Fibroblast of villous mesenchyme (primary cell): ENCODE measurements at regions not wholly inside any gene's neighbourhood (a gene's known extent, or its start where the extent isn't known, plus 50 kb on each side); places are given as distances from the start of the nearest gene placed in this dataset.

Experiments used
- DNase-seq: peaks from one replicate; pipeline ENCODE4 v3.0.0-alpha.2; 2010; ENCODE audit warnings: low read depth
- H3K4me3 ChIP-seq: 2 replicates; pipeline ENCODE4 v1.5.1; 2011; ENCODE audit warnings: low read depth, mild to moderate bottlenecking, low read length
- CTCF ChIP-seq: IDR thresholded peaks from 2 replicates; pipeline ENCODE4 v1.5.1; 2012; ENCODE audit warnings: low read depth, mild to moderate bottlenecking, low read length; ENCODE audit not compliant: insufficient read depth

- no peak for DNase-seq
- no peak for TF ChIP-seq CTCF
- H3K4me3 ChIP-seq: no peak overlapping the region
Measured at GRCh38 chr2:216959433-216959832, 99.6 kb upstream of the TNP1 start.

- H3K4me3 ChIP-seq: no peak overlapping the region
- DNase-seq: no peak
- no peak for TF ChIP-seq CTCF
Measured at GRCh38 chr2:216956820-216957493, 97.1 kb upstream of the TNP1 start.

GRCh38 chr2:216951171-216951570 is 91.3 kb upstream of the TNP1 start:
- TF ChIP-seq CTCF: no peak
- DNase-seq: no peak
- H3K4me3 ChIP-seq: no peak overlapping the region

GRCh38 chr2:216950547-216950946 is 90.7 kb upstream of the TNP1 start:
- H3K4me3 ChIP-seq: no peak overlapping the region
- TF ChIP-seq CTCF: no peak
- DNase-seq: no peak

GRCh38 chr2:216949700-216950413 is 90.0 kb upstream of the TNP1 start:
- H3K4me3 ChIP-seq: no peak overlapping the region
- no peak for TF ChIP-seq CTCF
- no peak for DNase-seq

GRCh38 chr2:216947055-216947454 is 87.2 kb upstream of the TNP1 start:
- no peak overlapping the region for H3K4me3 ChIP-seq
- no peak for TF ChIP-seq CTCF
- DNase-seq: no peak
